HG02973 (cell line): ENCODE measurements at regions not wholly inside any gene's neighbourhood (a gene's known extent, or its start where the extent isn't known, plus 50 kb on each side); places are given as distances from the start of the nearest gene placed in this dataset.
"Not testable (repeated sequence)": the region's sequence is repeated elsewhere in the genome, so short reads cannot be mapped to it uniquely, and the experiment has no call there.

Source experiments
- ATAC-seq: cut with Tn5 transposase; IDR thresholded peaks from one replicate; pipeline ENCODE4 v1.9.1; 2021; ENCODE audit warnings: moderate library complexity; ENCODE audit not compliant: unreplicated experiment

DNA sequence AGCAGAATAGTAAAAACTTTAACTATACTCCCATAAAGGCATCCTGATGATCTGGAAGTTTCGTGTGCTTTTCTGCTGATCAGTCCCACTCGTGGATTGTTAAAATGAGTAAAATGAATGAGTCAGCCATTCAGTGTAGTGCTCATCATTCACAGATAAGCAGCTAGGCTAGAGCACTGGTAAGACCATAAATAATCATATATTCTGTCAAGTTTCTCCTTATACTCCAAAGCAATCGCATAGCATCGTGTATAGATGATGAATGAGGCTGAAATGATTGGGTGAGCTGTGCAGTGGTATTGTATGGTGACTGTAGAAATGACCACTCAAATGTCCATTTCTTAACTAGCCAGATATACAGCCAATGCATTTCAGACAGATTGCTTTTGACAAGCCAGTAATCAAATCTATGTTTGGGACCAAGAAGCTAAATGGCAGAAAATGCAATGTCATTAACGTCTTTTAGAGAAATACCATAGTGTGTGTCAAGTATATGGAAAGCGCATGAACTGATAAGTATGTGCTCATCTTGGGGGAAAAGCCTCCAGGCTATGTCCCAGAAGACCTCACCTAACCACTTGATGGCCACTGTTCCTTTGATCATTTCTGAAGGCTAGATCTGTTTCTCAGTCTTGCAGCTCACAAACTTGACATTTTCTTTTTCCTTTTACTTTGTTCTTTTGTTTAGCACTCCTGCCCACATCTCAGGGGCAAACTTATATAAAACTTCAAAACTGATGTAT is 227.2 kb upstream of the FAM3C start:
- no peak for ATAC-seq

DNA sequence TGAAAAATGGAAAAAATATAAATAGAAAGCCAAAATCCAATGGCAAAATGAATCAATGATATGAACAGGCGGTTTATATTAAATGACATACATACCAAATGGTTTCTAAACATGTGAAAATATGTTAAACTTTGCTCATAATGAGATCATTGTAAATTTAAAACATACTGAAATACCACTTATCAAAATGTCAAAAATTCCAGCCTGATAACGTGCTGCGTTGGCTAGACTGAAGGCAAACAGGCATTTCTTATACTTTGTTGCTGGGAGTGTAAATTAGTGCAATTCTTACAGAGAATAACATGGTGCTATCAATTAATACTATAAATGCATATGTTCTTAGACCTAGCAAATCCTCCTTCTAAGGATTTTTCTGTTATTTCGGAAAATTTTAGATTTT is 225.8 kb upstream of the FAM3C start:
- ATAC-seq = no peak

DNA sequence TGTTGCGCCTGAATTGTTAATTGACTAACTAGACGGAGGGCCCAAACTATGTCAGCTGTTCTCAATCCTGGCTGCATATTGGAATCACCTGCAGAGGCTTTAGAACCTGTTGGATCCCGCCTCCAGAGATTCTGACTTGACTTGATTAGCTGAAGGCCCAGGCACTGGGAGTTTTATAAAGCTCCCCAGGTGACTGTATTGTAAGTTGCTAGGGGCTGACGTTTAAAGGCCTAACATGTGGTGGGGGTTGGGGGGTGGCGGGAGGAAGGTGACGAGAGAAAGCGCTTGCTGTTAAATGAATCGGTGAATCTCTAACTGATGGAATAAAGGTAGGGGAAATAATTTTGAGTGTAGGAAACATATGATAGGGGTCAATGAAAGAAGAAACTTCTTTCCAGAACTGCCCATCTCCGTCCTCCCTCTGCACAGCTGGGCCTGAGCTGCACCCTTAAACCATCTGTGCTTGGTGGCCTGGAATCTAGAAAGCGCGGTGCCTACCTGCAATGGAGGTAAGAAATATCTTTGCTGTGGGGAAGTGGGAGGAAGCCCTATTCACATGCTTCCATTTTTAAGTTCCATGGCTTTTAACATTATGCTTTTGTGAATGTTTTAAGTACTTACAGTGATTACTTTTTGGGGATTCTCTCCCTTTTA is 225.0 kb upstream of the FAM3C start:
- no peak for ATAC-seq

DNA sequence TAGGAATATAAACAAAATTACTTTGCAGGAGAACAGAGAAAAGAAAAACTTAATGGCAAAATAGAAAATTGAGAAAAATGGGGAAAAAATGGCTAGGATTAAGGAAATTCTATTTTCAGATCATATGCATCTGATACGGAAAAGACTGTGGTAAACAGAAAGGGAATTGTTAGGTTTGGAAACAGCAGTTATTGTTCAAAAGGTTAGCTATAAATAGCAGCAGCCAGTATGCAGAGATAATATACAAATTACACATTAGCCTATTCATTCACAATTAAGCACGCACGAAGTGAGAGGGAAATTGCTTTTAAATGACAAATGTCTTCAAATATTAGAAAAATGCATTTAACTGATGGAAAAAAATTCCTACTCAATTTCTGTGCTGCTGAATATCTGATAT is 224.1 kb upstream of the FAM3C start:
- ATAC-seq = no peak

DNA sequence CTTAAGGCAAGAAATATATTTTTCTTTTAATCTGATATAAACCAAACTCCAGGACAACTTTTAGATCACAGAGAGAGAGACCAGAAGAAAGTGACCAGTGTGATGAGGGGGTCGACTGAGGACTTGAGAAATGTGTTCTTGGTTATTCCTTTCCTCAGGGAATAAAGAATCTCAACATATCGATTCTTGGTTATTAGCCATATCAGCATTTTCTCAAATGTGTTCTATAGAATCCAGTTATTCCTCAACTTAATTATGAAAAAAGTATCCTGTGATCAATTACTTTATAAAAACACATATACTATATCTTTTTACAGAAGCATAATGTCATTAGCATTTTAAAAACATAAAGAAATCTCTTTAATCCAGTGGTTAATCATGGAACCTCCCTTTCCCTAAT is 222.1 kb upstream of the FAM3C start:
- no peak for ATAC-seq

DNA sequence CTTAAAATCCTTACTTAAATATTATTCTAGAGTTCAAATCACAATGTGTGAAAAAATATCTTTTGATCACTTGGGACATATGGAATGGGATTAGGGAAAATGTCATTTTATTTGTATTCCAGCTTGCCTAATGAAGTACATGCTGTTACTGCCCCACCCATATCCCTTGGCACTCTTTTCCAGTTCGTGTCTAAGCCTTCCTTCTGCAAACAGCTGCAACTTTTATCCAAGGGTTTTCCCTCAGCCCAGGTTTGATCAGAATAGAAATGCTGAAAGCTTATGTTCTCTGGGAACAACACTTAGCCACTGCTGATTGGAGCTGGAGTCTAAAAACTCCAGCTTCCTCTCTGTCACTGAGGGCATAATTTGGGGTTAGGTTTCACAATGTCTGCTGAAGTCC is 214.1 kb upstream of the FAM3C start:
- ATAC-seq = no peak

DNA sequence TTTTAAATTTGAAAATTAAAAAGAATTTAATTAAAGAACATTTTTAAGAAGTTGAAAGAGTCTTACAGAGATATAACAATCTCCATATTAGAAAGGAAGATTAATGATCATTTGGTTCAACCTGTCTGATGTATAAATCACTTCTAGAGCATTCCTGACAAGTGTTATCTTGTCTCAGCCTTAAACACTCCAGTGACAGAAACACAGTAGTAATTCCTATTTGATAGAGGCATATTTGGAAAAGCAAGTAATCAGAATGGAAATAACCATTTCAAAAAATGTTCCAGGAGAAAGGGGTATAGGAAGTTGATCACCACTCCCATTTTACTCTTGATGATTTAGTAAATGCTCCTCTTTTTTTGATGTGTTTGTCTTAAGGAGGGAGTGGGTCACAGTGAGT is 213.1 kb upstream of the FAM3C start:
- ATAC-seq = no peak

DNA sequence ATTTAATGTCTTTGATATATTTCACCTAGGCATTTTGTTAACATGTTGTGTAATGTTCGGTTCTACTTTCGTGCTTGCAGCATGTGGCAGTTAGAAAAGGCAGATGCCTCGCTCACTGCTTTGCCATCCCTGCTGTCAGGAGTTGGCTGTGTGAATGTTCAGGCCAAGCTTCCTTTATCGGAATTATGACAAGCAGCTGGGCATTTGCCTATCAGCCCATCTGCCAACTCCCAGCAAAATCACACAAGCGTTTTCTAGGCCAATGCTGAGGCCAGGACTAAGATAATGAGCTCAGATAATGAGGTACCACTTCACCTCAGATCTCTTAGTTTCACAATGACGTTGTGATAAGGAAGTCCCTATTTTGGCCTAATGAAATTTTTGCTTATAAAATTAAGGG is 212.7 kb upstream of the FAM3C start:
- ATAC-seq = no peak

DNA sequence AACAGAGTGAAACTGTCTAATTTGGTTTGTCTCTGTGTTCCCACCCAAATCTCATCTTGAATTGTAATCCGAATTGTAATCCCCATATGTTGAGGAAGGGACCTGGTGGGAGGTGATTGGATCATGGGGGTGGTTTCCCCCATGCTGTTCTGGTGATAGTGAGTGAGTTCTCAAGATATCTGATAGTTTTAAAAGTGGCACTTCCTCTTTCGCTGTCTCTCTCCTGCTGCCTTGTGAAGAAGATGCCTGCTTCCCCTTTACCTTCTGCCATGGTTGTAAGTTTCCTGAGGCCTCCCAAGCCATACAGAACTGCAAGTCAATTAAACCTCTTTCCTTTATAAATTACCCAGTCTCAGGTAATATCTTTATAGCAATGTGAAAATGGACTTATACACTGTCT is 212.1 kb upstream of the FAM3C start:
- not testable (repeated sequence) for ATAC-seq

DNA sequence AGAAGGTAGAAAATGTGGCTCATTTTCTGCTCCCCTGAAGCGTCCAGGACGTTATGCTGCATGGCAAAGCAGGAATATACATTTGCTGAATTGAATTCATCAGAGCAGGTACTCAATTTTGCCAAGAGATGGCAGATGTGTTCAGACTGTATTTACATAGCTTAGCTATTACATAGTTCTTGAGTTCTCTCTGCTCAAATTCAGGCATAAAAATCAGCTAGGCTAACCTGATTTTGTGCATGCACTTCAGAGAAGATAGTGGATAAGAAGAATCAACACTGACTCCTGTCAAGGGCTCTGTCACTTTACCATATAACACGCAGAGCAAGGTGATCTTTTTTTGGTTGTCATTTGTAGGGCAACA is 209.2 kb upstream of the FAM3C start:
- ATAC-seq = no peak

DNA sequence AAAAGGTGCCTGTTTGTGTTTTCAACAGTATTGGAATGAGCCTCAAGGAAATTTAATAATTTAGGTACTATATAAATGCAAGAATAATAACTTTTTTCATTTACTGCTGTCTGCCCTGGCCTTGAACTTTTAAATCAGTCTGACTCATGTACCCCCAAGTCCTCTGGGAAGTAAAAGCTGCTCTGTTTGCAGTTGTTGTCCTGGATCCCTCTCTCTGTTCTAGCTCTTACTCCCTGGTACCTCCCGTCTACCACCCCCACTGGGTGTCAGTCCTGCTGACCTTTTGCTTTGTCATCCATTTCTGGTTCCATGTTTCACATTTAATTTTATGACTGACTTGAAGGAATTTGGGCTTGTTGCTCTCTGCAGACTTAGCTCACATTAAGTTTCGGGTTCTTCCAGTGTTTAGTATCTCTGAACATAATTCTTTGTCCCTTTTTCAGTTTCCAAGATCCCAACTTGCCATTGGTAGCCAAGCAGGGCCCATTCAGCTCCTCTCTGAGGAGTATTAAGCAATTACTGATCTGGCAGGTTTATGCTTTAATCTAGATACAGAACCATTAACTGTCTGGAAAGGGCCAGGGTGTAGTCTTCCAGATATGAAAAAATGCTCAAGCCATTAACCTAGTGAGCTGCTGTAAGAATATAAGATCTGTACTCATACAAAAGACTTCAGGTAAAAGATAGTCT is 208.7 kb upstream of the FAM3C start:
- no peak for ATAC-seq

DNA sequence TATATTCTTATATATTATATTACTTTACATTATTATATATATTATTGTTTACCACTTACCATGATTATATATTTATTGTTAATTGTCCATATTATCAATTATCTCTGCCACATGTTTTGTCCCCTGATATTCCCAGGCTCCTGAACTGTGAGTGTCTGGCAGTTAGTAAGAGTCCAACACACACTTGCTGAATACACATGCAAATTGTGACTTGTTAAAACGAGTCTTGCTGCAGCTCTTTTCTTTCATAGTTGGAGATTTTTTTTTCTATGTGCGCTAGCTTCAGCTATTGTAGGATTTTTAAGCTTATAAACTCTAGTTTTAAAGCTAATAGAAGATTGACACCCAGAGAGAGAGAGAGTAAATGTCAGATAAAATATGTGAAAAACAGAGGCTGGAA is 207.8 kb upstream of the FAM3C start:
- no peak for ATAC-seq

DNA sequence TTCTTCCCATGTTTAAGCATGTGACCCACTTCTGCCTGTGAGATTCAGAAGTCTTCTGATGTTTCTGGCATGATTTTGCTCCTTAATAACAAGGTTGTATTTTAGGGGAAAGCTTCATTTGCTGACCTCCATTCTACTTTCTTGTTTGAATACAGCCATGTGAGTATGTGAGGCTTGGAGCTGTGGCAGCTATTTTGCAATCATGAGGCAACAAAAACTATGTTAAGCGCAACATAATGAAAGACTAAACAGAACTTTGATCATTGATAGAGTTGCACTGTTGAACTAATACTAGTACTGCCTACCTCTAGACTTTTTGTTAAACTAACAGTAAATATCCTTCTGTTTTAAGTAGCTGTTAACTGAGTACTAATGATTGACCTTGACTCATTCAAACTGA is 203.8 kb upstream of the FAM3C start:
- no peak for ATAC-seq

DNA sequence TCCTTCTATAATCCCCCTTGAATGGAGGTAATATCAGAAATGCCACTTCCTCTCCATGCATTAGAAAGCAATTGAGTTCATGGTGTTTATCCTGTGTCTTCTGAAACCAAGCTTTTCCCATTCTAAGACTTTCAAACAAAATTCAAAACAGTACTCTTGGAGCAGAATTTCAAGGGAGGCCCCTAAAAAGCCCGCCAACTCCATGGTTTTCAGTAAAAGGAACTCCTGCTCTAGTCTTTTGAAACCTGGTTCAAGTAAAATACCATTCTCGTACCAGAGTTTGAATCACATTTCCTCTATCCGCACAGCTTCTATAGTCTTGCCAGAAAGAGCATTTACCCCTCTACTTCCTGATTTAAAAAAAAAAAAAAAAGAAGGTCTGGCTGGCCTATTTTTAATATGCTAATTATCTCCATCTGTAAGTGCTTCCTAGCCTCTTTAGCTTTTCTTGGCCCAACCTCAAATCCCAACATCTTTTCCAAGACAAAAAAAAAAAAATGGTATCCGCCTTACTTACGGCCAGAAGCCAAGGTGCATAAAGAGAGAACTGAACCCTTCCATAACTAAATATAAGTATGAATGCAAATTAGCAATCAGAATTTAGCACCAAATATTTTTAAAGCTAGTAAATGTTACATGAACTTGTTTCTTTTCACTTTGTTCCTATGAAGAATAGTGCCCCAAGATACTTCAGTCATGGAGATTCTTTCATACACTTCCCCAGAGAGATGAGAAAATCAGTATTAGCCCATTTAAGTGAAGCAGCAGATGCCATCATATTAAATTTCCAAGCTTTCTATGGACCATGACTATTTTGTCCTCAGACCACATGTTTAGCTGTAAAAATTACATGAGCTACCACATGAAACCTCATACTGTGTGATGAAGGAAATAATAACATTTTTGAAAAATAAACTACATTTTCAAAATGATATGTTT is 199.9 kb upstream of the FAM3C start:
- ATAC-seq = no peak

DNA sequence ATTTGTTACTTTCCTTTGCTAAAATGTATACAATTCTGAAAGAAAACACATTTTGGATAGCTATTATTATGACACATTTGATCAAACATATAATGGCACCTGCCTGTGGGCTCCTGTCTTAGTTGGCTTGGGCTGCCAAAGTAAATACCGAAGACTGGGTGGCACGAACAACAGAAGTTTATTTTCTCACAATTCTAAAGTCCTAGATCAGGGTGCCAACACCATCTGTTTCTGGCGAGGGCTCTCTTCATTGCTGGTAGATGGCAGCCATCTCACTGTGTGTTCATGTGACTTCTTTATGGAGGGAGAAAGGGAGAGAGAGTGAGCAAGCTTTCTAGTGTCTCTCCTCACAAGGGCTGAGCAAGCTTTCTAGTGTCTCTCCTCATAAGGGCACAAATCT is 195.8 kb upstream of the FAM3C start:
- ATAC-seq = no peak

DNA sequence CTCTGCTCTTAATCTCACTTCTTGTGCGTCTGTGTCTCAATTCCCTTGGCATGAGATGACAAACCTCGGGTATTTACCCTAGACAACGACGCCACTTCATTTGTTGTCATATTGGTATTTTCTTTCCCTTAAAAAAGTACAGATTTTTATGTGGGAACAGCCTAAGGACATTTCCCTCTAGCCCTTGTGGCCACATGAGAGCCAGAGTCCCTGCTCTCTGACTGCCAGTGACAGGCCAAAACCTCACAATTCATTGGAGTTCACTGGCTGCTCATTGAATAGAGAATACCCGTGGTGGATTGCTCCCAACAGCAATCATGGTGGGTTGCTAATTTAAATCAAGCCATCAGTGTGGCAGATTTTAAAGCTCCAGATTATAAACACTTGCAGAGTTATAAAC is 191.3 kb upstream of the FAM3C start:
- no peak for ATAC-seq

DNA sequence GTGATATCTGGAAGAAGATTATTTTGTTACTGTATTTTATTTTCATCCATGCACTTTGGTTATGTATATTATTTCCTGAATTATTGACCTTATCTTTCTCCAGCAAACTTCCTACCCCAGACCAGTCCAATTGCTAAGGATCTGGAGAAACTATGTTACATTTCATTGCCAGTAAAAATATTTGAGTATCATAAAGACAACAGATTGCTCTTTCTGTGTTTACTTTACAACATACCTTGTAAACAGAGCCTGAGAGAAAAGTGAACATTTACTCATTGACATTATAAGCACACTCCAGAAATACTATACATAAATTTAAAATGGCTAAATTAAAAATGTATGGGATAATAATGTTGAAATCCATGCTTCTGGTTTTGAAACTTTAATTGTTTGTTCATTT is 186.2 kb upstream of the FAM3C start:
- ATAC-seq = no peak

DNA sequence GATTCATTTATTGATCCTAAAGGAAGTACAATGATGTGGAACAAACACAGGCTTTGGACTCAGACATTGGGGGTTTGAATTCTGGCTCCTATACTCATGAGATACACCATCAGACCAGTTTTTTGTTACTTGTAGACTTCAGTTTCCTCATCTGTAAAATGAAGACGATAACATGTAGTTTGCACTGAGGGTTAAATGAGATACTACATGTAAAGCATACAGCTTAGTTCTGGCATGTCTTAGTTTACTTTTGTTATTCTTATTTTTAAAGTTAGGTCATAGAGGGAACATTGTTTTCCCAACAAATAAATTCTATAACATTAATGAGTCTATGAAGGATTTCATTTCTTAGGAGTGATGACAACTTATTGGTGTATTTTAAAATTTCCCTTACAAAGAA is 183.5 kb upstream of the FAM3C start:
- no peak for ATAC-seq

DNA sequence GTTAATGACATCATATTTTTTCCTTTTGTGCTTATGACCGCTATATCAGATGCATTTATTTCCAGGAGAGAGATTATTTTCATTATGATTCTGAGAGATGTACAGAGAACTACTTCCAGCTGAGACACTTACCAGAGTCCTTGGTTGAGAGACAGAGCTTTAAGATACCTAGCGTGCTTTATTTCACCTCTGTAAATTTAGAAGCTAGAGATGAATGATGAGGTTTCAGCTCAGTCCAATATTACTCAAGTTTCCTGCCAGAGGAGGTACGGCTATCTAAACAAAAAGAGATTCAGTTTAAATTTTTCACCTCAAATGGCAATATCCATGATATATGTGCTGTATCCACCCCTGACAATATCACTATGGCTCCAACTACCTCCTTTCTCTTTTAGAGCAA is 182.6 kb upstream of the FAM3C start:
- ATAC-seq = no peak

DNA sequence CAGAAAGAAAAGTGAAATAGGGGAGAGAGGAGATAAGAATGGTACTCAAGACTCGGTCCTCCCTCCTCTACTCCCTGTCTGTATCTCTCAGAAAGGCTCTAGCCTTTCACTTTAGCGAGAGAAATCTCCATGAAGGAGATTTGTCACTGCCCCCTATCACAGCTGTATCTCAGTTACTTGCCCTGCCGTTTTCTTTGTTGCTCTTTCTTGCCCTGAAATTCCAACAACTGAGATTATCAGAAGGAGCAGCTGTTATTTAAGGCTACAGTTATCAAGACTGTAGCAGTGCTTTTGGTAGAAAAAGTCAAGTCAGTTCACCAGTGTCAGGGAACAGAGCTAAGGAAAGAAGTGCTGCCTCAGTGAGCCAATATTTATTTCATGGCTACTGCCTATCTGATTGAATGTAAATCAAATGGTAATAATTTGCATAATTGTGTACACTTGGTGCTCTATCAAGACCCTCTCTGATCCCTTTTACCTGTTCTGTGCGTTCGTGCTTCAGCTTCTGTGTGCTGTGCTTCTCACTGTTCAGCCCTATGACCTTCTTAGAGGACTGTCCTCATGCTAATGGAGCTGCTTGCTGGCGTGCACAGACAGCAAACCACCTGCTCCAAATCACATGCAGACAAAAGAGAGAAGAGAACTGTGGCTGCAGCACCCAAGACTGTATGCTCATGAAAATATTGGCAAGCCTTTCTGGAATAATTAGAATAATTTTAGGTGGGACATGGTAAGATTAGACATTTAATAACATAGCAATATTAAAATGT is 180.2 kb upstream of the FAM3C start:
- no peak for ATAC-seq
